OCI-LY7 (cell line): ENCODE measurements at regions not wholly inside any gene's neighbourhood (a gene's known extent, or its start where the extent isn't known, plus 50 kb on each side); places are given as distances from the start of the nearest gene placed in this dataset.

Experiments
- EZH2phosphoT487 ChIP-seq: fragments of 200-600 bp; sonication (generic); IDR thresholded peaks from 2 replicates; pipeline ENCODE4 v1.6.1; 2018; ENCODE audit warnings: low read depth, borderline replicate concordance, mild to moderate bottlenecking, mixed run types, antibody characterized with exemption, low read length, moderate library complexity, mixed read lengths
- TF ChIP-seq, protein P1 (sequence below): fragments of 200-600 bp; sonication (generic); conservative IDR thresholded peaks from 2 replicates; pipeline ENCODE4 v1.5.1; 2014; ENCODE audit warnings: mild to moderate bottlenecking, antibody characterized with exemption, low read length, moderate library complexity, mixed read lengths

DNA sequence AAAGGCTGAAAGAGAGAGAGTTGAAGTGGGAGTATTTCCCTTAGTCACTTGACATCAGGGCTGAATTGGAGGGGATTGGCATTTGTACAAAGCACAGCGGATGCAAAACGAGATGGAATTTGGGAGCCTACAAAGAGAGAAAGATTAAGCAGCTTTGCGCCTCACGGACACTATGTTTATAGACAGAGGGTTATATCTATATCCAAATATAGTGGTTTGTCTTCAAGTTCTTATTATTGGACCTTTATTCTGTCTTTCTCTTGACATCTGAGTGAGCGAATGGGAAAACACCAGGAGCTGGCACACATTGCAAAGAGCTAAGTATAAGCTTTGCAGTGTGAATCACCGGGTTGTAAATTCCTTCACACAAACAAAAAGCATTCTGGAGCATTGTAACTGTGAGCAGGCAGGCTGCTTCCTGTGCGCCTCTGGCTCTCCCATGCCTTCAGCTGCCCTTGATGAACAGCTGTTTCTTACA lies 500.2 kb downstream of the STIM2 start:
- TF ChIP-seq, protein P1, sequence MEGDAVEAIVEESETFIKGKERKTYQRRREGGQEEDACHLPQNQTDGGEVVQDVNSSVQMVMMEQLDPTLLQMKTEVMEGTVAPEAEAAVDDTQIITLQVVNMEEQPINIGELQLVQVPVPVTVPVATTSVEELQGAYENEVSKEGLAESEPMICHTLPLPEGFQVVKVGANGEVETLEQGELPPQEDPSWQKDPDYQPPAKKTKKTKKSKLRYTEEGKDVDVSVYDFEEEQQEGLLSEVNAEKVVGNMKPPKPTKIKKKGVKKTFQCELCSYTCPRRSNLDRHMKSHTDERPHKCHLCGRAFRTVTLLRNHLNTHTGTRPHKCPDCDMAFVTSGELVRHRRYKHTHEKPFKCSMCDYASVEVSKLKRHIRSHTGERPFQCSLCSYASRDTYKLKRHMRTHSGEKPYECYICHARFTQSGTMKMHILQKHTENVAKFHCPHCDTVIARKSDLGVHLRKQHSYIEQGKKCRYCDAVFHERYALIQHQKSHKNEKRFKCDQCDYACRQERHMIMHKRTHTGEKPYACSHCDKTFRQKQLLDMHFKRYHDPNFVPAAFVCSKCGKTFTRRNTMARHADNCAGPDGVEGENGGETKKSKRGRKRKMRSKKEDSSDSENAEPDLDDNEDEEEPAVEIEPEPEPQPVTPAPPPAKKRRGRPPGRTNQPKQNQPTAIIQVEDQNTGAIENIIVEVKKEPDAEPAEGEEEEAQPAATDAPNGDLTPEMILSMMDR = no peak
- no peak for TF ChIP-seq EZH2phosphoT487
